ENCODE measurements at regions not wholly inside any gene's neighbourhood (a gene's known extent, or its start where the extent isn't known, plus 50 kb on each side); places are given as distances from the start of the nearest gene placed in this dataset.

DNA sequence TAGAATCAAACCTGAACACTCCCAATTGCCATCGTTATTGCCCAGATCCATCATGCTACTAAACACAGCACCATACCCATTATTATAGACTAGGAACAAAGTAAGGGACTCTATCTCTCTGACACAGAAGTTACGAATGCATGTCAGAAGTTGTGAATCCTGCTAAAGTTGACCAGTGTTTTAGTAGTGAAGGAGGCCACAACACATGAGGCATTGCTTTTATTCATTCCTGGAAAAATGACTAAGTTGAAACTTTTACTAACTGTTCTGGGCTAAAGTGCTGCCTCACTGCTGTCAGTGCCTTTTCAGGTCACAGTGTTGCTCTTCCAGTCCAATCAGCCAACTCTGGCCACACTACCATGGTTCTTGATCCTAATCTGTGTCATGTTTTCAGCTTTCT, 911.1 kb downstream of the TTLL7 start:
- no peak for TF ChIP-seq POLR2A (IDR thresholded peaks at IDR 0.05; ENCODE audit: low read depth, low read length)
- no peak for TF ChIP-seq TAF1 (IDR thresholded peaks at IDR 0.05; ENCODE audit: borderline replicate concordance, low read depth, low read length)
